ENCODE measurements at regions not wholly inside any gene's neighbourhood (a gene's known extent, or its start where the extent isn't known, plus 50 kb on each side); places are given as distances from the start of the nearest gene placed in this dataset.

DNA sequence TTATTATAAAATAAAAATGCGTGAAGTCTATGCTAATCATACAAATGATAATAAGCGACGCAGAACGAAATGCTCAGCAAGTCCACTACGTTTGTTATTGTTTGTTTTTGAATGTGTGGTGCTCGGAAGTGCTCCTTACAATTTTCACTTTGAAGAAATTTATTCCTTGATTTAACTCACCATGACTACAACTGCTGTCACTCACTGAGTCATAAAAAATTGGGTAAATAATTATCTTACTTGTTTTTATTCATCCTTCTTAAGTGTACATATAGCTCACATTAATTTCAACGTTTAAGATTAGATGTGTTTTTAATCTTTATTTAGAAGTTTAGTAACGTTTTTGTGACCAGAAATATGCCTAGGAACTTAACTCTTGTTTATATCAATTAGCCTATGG is 66.7 kb upstream of the NANOGP8 start:
- no peak overlapping the region for H3K4me3 ChIP-seq (ENCODE audit: low read length in 2 of 2)
- no peak overlapping the region for H3K27ac ChIP-seq (ENCODE audit: low read depth in 1 of 2, low read length in 2 of 2)
- WGBS, 2 donors, result 79 to 81% methylated on average over 8 of the region's 8 CpGs
- H3K27me3 ChIP-seq (ENCODE audit: control insufficient read depth in 1 of 2, insufficient read depth in 2 of 2, low read length in 1 of 2), result no peaks in the 10 kb centered on the region
- intact Hi-C loops (cut with DNase I), result no loop called here
- H3K9me3 ChIP-seq (ENCODE audit: control insufficient read depth, low read length), result no peaks in the 10 kb centered on the region
- DNase-seq (no peak), ATAC-seq (ENCODE audit: low FRiP score) (no peak)
- no peaks in the 10 kb centered on the region for H3K4me1 ChIP-seq (ENCODE audit: control insufficient read depth in 1 of 2, insufficient read depth in 2 of 2, low read length in 2 of 2)
- no peaks in the 10 kb centered on the region for H3K36me3 ChIP-seq (ENCODE audit: control insufficient read depth in 1 of 2, insufficient read depth in 2 of 2, low read length in 1 of 2)

DNA sequence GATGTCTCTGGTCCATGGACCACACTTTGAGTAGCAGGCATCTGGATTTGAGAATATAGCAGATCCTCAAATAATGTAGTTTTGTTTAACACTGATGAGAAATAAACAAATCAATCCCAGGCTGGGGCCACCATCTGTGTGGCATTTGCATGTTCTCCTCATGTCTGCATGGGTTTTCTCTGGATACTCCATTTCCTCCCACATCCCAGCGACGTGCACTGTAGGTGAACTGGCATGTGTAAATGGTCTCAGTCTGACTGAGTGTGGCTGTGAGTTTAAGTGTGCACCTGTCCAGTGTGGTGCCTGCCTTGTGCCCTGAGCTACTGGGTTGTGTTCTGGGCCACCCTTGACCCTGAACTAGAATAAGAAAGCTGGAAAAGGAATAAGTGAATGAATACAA is 66.3 kb upstream of the NANOGP8 start:
- no peak overlapping the region for H3K4me3 ChIP-seq (ENCODE audit: low read length in 2 of 2)
- no peak for ATAC-seq (ENCODE audit: low FRiP score)

DNA sequence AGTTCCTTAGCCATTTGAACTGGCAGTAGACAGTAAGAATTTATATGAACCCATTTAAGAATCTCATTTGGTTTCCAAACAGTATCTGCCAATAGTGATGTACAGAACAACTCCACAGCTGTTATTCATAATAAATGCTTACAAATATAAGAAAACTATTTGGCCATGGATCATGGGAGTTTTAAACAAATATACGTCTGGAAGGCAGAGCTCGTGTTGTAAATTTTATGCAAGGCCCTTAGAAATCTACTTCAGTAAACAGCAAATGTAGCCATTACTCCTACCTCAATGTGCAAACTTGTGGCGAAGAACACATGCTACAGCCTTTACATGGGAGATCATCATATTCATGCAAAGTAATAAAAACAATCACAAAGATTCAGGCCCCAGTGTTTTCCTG is 65.3 kb upstream of the NANOGP8 start:
- Histone ChIP-seq H3K4me3 (ENCODE audit: low read length in 2 of 2) (no peak overlapping the region), H3K9me3 (ENCODE audit: control insufficient read depth, low read length) (no peaks in the 10 kb centered on the region), H3K4me1 (ENCODE audit: control insufficient read depth in 1 of 2, insufficient read depth in 2 of 2, low read length in 2 of 2) (no peaks in the 10 kb centered on the region), H3K36me3 (ENCODE audit: control insufficient read depth in 1 of 2, insufficient read depth in 2 of 2, low read length in 1 of 2) (no peaks in the 10 kb centered on the region), H3K27me3 (ENCODE audit: control insufficient read depth in 1 of 2, insufficient read depth in 2 of 2, low read length in 1 of 2) (no peaks in the 10 kb centered on the region), H3K27ac (ENCODE audit: low read depth in 1 of 2, low read length in 2 of 2) (no peak overlapping the region)
- no peak for ATAC-seq (ENCODE audit: low FRiP score)
- WGBS, 2 donors, result 83 to 84% methylated on average over 3 of the region's 3 CpGs
- DNase-seq, result no peak
- intact Hi-C loops (cut with DNase I), result no loop called here

More for the DNA sequence above, 66.3 kb upstream of the NANOGP8 start:
- WGBS, 2 donors, result 94 to 100% methylated on average over 2 of the region's 2 CpGs
- Histone ChIP-seq H3K9me3 (ENCODE audit: control insufficient read depth, low read length) (no peaks in the 10 kb centered on the region), H3K36me3 (ENCODE audit: control insufficient read depth in 1 of 2, insufficient read depth in 2 of 2, low read length in 1 of 2) (no peaks in the 10 kb centered on the region), H3K27me3 (ENCODE audit: control insufficient read depth in 1 of 2, insufficient read depth in 2 of 2, low read length in 1 of 2) (no peaks in the 10 kb centered on the region), H3K4me1 (ENCODE audit: control insufficient read depth in 1 of 2, insufficient read depth in 2 of 2, low read length in 2 of 2) (no peaks in the 10 kb centered on the region), H3K27ac (ENCODE audit: low read depth in 1 of 2, low read length in 2 of 2) (no peak overlapping the region)
- intact Hi-C loops (cut with DNase I), result no loop called here
- no peak for DNase-seq

DNA sequence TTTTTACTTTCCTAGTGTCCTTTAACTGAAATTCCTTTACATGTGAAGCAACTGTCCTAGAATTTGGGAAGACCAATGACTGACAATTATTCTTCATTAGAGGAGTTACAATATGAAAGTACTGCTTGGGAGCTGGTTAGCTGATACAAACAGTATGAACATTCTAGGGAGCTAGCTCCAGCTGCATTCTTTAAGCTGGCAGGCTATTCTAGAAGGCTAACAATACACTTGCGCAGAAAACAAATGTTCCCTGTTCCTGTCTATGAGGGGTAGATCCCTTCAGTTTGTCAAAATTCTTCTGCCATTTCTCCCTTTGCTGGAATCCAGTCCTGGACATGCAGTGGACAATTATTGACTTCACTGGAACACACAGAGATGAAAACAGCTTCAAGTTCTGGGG is 60.2 kb upstream of the NANOGP8 start:
- ATAC-seq (ENCODE audit: low FRiP score) (no peak), DNase-seq (no peak)
- intact Hi-C loops (cut with DNase I), result no loop called here
- H3K4me3 ChIP-seq (ENCODE audit: low read length in 2 of 2), result no peak overlapping the region
- H3K9me3 ChIP-seq (ENCODE audit: control insufficient read depth, low read length), result no peaks in the 10 kb centered on the region
- no peak overlapping the region for H3K27ac ChIP-seq (ENCODE audit: low read depth in 1 of 2, low read length in 2 of 2)
- H3K4me1 ChIP-seq (ENCODE audit: control insufficient read depth in 1 of 2, insufficient read depth in 2 of 2, low read length in 2 of 2), result no peaks in the 10 kb centered on the region
- no peaks in the 10 kb centered on the region for H3K36me3 ChIP-seq (ENCODE audit: control insufficient read depth in 1 of 2, insufficient read depth in 2 of 2, low read length in 1 of 2)
- H3K27me3 ChIP-seq (ENCODE audit: control insufficient read depth in 1 of 2, insufficient read depth in 2 of 2, low read length in 1 of 2), result no peaks in the 10 kb centered on the region
- 70% methylated on average over 1 of the region's 1 CpG for whole genome bisulfite sequencing, 2 donors

DNA sequence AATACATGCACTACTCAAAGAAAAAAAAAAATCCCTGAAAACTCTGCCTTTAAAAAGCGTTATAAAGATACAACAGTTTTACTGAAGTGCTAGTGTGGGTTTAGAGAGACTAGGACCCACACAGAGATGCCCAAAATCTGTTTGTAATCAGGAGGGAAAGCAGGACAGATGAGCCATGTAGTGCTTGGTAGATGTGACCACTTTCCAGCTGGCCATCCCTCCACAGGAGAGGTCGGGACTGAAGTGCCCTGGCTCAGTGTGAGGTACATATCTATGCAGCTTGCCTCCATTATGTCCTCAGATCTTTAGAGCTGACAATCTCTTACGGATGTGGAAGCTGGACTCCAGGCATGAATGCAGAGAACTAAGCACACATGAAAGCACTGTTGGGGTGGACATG is 57.5 kb upstream of the NANOGP8 start:
- WGBS, 2 donors, result 70 to 74% methylated on average over 3 of the region's 3 CpGs

DNA sequence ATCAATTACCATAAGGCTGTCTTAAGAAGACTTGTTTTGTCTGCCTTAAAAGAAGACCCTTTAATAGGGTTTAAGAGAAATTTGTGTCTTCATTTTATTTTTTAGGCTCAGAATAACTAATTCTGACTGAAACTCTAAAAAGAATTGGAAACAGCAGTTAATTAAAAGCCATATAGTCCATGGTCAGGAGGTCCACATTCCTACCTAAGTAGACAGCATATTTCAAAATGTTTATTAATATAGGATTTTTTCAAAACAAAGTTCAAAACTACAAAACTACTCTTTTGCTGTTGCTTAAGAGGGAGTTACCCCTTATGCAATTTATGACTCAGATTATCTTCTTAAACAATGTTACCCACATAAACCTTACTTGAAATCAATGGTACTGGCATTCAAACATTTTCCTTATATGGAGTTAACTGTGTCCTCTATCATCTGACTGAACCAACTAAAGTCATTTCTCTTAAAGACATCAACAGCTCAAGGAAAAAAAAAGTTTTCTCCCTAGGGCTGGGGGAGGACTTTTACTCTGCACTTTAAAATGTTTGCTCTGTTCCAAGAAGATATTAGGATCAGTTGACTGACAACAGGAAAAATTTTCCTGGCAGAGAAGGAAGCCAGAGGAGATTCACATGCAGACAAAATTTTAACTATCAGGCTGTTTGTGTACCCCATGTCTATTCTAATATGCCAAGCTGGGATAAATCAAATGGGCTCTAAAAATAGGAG is 56.8 kb upstream of the NANOGP8 start:
- Histone ChIP-seq H3K27me3 (ENCODE audit: control insufficient read depth in 1 of 2, insufficient read depth in 2 of 2, low read length in 1 of 2) (no peaks in the 10 kb centered on the region), H3K27ac (ENCODE audit: low read depth in 1 of 2, low read length in 2 of 2) (no peak overlapping the region), H3K4me3 (ENCODE audit: low read length in 2 of 2) (no peak overlapping the region), H3K4me1 (ENCODE audit: control insufficient read depth in 1 of 2, insufficient read depth in 2 of 2, low read length in 2 of 2) (no peaks in the 10 kb centered on the region), H3K36me3 (ENCODE audit: control insufficient read depth in 1 of 2, insufficient read depth in 2 of 2, low read length in 1 of 2) (no peaks in the 10 kb centered on the region), H3K9me3 (ENCODE audit: control insufficient read depth, low read length) (no peaks in the 10 kb centered on the region)
- intact Hi-C loops (cut with DNase I), result no loop called here
- no peak for ATAC-seq (ENCODE audit: low FRiP score)
- no peak for DNase-seq

More for the DNA sequence above, 57.5 kb upstream of the NANOGP8 start:
- Histone ChIP-seq H3K4me1 (ENCODE audit: control insufficient read depth in 1 of 2, insufficient read depth in 2 of 2, low read length in 2 of 2) (no peaks in the 10 kb centered on the region), H3K9me3 (ENCODE audit: control insufficient read depth, low read length) (no peaks in the 10 kb centered on the region), H3K27me3 (ENCODE audit: control insufficient read depth in 1 of 2, insufficient read depth in 2 of 2, low read length in 1 of 2) (no peaks in the 10 kb centered on the region), H3K27ac (ENCODE audit: low read depth in 1 of 2, low read length in 2 of 2) (no peak overlapping the region), H3K36me3 (ENCODE audit: control insufficient read depth in 1 of 2, insufficient read depth in 2 of 2, low read length in 1 of 2) (no peaks in the 10 kb centered on the region), H3K4me3 (ENCODE audit: low read length in 2 of 2) (no peak overlapping the region)
- DNase-seq (no peak), ATAC-seq (ENCODE audit: low FRiP score) (no peak)
- intact Hi-C loops (cut with DNase I), result no loop called here

DNA sequence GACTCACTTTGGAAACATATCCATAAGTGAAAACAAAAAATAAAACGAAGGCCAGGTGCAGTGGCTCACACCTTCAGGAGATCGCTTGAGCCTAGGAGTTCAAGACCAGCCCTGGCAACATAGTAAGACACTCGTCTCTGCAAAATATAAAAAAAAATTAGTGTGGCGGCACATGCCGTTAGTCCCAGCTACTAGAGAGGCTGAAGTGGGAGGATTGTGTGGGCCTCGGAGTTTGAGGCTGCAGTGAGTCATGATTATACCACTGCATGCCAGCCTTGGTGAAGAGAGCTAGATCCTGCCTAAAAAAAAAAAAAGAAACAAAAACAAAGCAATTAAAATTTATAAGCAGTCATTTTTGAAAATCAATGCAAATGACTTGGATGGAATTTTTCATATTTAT is 54.7 kb upstream of the NANOGP8 start:
- intact Hi-C loops (cut with DNase I), result no loop called here
- no peak overlapping the region for H3K27ac ChIP-seq (ENCODE audit: low read depth in 1 of 2, low read length in 2 of 2)
- 87 to 91% methylated on average over 6 of the region's 6 CpGs for WGBS, 2 donors

DNA sequence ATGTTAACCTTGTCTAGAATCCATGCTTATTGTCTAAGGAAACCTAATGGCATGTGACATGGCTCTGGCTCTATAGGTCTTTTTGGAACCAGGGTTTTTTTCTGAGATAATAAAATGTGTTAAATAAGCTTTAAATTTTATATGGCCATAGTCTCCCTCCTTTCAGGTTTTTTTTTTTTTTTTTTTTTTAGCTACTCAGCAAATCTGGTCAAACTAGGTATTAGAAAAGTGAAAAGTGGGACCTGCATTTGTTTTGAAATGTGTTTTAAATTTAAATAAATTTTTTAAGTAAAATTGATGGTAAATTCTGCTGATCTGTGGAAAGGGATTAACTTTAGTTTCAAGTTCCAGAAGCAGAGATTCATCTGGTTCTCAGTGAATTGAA is 52.1 kb upstream of the NANOGP8 start:
- Histone ChIP-seq H3K27me3 (ENCODE audit: control insufficient read depth in 1 of 2, insufficient read depth in 2 of 2, low read length in 1 of 2) (no peaks in the 10 kb centered on the region), H3K4me1 (ENCODE audit: control insufficient read depth in 1 of 2, insufficient read depth in 2 of 2, low read length in 2 of 2) (no peaks in the 10 kb centered on the region), H3K4me3 (ENCODE audit: low read length in 2 of 2) (no peak overlapping the region), H3K36me3 (ENCODE audit: control insufficient read depth in 1 of 2, insufficient read depth in 2 of 2, low read length in 1 of 2) (no peaks in the 10 kb centered on the region), H3K9me3 (ENCODE audit: control insufficient read depth, low read length) (no peaks in the 10 kb centered on the region), H3K27ac (ENCODE audit: low read depth in 1 of 2, low read length in 2 of 2) (no peak overlapping the region)
- DNase-seq (no peak), ATAC-seq (ENCODE audit: low FRiP score) (no peak)
- intact Hi-C loops (cut with DNase I), result no loop called here

More for the DNA sequence above, 54.7 kb upstream of the NANOGP8 start:
- Histone ChIP-seq H3K36me3 (ENCODE audit: control insufficient read depth in 1 of 2, insufficient read depth in 2 of 2, low read length in 1 of 2) (no peaks in the 10 kb centered on the region), H3K4me1 (ENCODE audit: control insufficient read depth in 1 of 2, insufficient read depth in 2 of 2, low read length in 2 of 2) (no peaks in the 10 kb centered on the region), H3K9me3 (ENCODE audit: control insufficient read depth, low read length) (no peaks in the 10 kb centered on the region), H3K4me3 (ENCODE audit: low read length in 2 of 2) (no peak overlapping the region), H3K27me3 (ENCODE audit: control insufficient read depth in 1 of 2, insufficient read depth in 2 of 2, low read length in 1 of 2) (no peaks in the 10 kb centered on the region)
- DNase-seq (no peak), ATAC-seq (ENCODE audit: low FRiP score) (no peak)

DNA sequence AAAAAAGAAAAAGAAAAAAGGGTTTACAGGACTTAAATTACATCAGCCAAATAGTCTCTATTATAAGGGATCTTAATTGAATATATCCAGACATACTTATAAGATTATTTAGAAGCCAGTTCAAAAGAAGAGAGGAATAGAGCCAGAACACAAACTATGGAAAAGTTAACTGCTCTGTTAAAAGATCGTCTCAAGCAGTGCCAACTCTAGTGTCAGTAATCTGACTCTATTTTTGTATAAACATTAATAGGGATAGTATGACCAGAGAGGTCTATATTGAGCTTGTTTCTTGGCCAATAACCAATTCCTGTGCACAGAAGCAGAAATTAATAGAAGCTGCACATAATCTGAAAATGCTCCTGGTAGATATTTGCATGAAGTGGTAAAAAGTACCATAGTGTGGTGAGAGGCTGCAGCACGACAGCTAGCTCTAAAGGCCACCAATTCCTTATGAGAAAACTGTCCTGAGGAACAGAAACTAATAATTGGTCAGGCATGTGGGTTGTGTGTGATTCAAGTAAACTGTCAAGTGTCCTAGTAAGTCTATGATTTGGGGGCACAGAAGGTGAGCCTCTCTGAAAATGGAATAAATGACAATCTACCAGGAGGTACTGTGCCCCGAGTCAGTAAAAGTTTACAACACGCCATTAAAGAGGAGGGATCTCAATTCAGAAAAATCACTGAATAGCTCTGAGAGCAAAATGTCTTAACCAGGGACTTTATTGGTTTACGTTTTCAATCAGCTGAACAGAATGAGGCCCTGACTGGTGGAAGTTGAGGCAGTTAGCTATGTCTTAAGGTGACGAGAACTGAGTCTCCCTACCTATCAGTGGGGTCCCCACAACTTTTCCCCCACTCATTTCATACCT is 51.5 kb upstream of the NANOGP8 start:
- 84 to 86% methylated on average over 6 of the region's 6 CpGs for WGBS, 2 donors
- no peaks in the 10 kb centered on the region for H3K4me1 ChIP-seq (ENCODE audit: control insufficient read depth in 1 of 2, insufficient read depth in 2 of 2, low read length in 2 of 2)
- intact Hi-C loops (cut with DNase I), result no loop called here
- no peaks in the 10 kb centered on the region for H3K27me3 ChIP-seq (ENCODE audit: control insufficient read depth in 1 of 2, insufficient read depth in 2 of 2, low read length in 1 of 2)
- H3K36me3 ChIP-seq (ENCODE audit: control insufficient read depth in 1 of 2, insufficient read depth in 2 of 2, low read length in 1 of 2), result no peaks in the 10 kb centered on the region
- H3K9me3 ChIP-seq (ENCODE audit: control insufficient read depth, low read length), result no peaks in the 10 kb centered on the region
- ATAC-seq (ENCODE audit: low FRiP score), result no peak
- no peak overlapping the region for H3K4me3 ChIP-seq (ENCODE audit: low read length in 2 of 2)
- no peak for DNase-seq
- no peak overlapping the region for H3K27ac ChIP-seq (ENCODE audit: low read depth in 1 of 2, low read length in 2 of 2)
